Spleen (tissue), 7 donors: ENCODE measurements at regions not wholly inside any gene's neighbourhood (a gene's known extent, or its start where the extent isn't known, plus 50 kb on each side); places are given as distances from the start of the nearest gene placed in this dataset.

Experiments used
- CTCF ChIP-seq, 11 experiments: fragments of 200-600 bp in 7 of 11; fragments of 450-650 bp in 4 of 11; sonication (generic) in 4 of 11; IDR thresholded peaks in 8 of 11; conservative IDR thresholded peaks in 3 of 11; 1 replicate in 7 of 11; 2 replicates in 4 of 11; pipeline versions ENCODE4 v1.4.0 to v1.8.0; 2016 to 2021; ENCODE audit warnings: antibody characterized with exemption in 11 of 11, inconsistent platforms in 4 of 11, mild to moderate bottlenecking in 1 of 11
- POLR2A ChIP-seq, 3 donors: fragments of 450-650 bp; IDR thresholded peaks; one replicate each; pipeline ENCODE4 v1.5.1; 2017; ENCODE audit warnings: antibody characterized with exemption in 3 of 3, mild to moderate bottlenecking in 1 of 3
- POLR2AphosphoS5 ChIP-seq, 3 donors: sonication (generic); formaldehyde crosslinking; IDR thresholded peaks; one replicate each; pipeline ENCODE4 v1.5.1; 2017; ENCODE audit warnings: antibody characterized with exemption in 3 of 3
- donor health status: DM: no; HTN: no; CAD: no; lungs with moderate emphysema.
- donor health status: DM: no; HTN: no; CAD: no.
- donor health status: DM: no; HTN: no; CAD: no.

- no peak for TF ChIP-seq CTCF (IDR thresholded peaks at IDR 0.05 in 8 of 11, conservative IDR thresholded peaks at IDR 0.05 in 3 of 11)
- no peak for TF ChIP-seq POLR2A (IDR thresholded peaks at IDR 0.05)
- TF ChIP-seq POLR2AphosphoS5 (IDR thresholded peaks at IDR 0.05) = no peak
These were observed 810.3 kb upstream of the CRIM1 start for GRCh38 chr2:35545301-35545700.
